Glutamatergic neuron (in vitro differentiated cells): ENCODE measurements at regions not wholly inside any gene's neighbourhood (a gene's known extent, or its start where the extent isn't known, plus 50 kb on each side); places are given as distances from the start of the nearest gene placed in this dataset.

Experiments
- DNase-seq: peaks from one replicate; pipeline ENCODE4 v3.0.0; 2022
- H3K27ac Mint-ChIP-seq: one replicate; pipeline ENCODE4 v1.8.0; 2020; ENCODE audit warnings: mild to moderate bottlenecking, mixed read lengths, inconsistent platforms; ENCODE audit not compliant: unreplicated experiment
- H3K27me3 Mint-ChIP-seq: one replicate; pipeline ENCODE4 v1.8.0; 2020; ENCODE audit warnings: mild to moderate bottlenecking, moderate library complexity, mixed read lengths, inconsistent platforms; ENCODE audit not compliant: unreplicated experiment
- H3K36me3 Mint-ChIP-seq: one replicate; pipeline ENCODE4 v1.8.0; 2020; ENCODE audit warnings: mild to moderate bottlenecking, mixed read lengths, inconsistent platforms; ENCODE audit not compliant: unreplicated experiment
- H3K4me1 Mint-ChIP-seq: one replicate; pipeline ENCODE4 v1.8.0; 2020; ENCODE audit warnings: mild to moderate bottlenecking, low read depth, mixed read lengths, inconsistent platforms; ENCODE audit not compliant: unreplicated experiment
- H3K4me3 Mint-ChIP-seq: one replicate; pipeline ENCODE4 v1.8.0; 2020; ENCODE audit warnings: mild to moderate bottlenecking, mixed read lengths, inconsistent platforms; ENCODE audit not compliant: unreplicated experiment
- H3K9me3 Mint-ChIP-seq: one replicate; pipeline ENCODE4 v1.8.0; 2020; ENCODE audit warnings: mild to moderate bottlenecking, moderate library complexity, mixed read lengths, inconsistent platforms; ENCODE audit not compliant: unreplicated experiment
- TF ChIP-seq, protein P1 (sequence below): fragments of 200-600 bp; sonication (generic); IDR thresholded peaks from one replicate; pipeline ENCODE4 v1.5.0; 2021; ENCODE audit not compliant: partially characterized antibody, unreplicated experiment

- no peak for DNase-seq
- Mint-ChIP-seq H3K27me3 (peaks cover 2% of the 10 kb centered on the region), H3K27ac (no peak overlapping the region), H3K4me1 (peaks cover 7% of the 10 kb centered on the region), H3K36me3 (no peaks in the 10 kb centered on the region), H3K9me3 (peaks cover 6% of the 10 kb centered on the region), H3K4me3 (no peak overlapping the region)
- TF ChIP-seq, protein P1, sequence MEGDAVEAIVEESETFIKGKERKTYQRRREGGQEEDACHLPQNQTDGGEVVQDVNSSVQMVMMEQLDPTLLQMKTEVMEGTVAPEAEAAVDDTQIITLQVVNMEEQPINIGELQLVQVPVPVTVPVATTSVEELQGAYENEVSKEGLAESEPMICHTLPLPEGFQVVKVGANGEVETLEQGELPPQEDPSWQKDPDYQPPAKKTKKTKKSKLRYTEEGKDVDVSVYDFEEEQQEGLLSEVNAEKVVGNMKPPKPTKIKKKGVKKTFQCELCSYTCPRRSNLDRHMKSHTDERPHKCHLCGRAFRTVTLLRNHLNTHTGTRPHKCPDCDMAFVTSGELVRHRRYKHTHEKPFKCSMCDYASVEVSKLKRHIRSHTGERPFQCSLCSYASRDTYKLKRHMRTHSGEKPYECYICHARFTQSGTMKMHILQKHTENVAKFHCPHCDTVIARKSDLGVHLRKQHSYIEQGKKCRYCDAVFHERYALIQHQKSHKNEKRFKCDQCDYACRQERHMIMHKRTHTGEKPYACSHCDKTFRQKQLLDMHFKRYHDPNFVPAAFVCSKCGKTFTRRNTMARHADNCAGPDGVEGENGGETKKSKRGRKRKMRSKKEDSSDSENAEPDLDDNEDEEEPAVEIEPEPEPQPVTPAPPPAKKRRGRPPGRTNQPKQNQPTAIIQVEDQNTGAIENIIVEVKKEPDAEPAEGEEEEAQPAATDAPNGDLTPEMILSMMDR = no peak
These were observed 381.0 kb upstream of the NBEA start for GRCh38 chr13:34561033-34561432.

- no peak for DNase-seq
- H3K9me3 Mint-ChIP-seq = peaks cover 1% of the 10 kb centered on the region
- no peak overlapping the region for H3K4me3 Mint-ChIP-seq
- peaks cover under 1% of the 10 kb centered on the region for H3K4me1 Mint-ChIP-seq
- H3K27me3 Mint-ChIP-seq = peaks cover 2% of the 10 kb centered on the region
- TF ChIP-seq, protein P1 = no peak
- no peaks in the 10 kb centered on the region for H3K36me3 Mint-ChIP-seq
- H3K27ac Mint-ChIP-seq = no peak overlapping the region
These were observed 374.5 kb upstream of the NBEA start for GRCh38 chr13:34567597-34567996.

GRCh38 chr13:34570698-34571353 is 371.2 kb upstream of the NBEA start:
- Mint-ChIP-seq H3K27ac (no peak overlapping the region), H3K4me3 (no peak overlapping the region), H3K9me3 (peaks cover 2% of the 10 kb centered on the region), H3K36me3 (no peaks in the 10 kb centered on the region), H3K4me1 (peaks cover 3% of the 10 kb centered on the region), H3K27me3 (no peaks in the 10 kb centered on the region)
- no peak for DNase-seq
- TF ChIP-seq, protein P1 = no peak

DNA sequence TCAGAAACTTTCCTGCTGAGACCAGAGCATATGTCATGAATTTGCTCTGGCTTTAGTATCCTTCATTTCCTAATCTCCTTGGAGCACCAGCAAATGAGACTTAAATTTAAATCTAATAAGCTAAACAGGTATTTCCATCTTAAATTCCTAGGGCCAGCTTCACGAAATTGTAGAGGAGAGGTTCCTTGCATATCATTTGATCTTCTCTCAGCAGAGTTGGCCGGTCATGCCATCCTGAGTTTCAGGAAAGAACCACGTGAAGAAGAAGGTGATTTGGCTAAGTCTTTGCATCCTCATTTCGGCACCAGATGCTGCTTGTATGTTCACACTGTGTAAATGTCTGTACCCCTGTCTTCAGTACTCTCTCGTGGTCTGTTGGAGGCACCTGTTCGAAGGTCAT is 370.4 kb upstream of the NBEA start:
- Mint-ChIP-seq H3K4me3 (no peak overlapping the region), H3K9me3 (peaks cover 2% of the 10 kb centered on the region), H3K36me3 (no peaks in the 10 kb centered on the region), H3K4me1 (peaks cover 3% of the 10 kb centered on the region), H3K27me3 (no peaks in the 10 kb centered on the region), H3K27ac (no peak overlapping the region)
- DNase-seq = no peak
- TF ChIP-seq, protein P1 = no peak

DNA sequence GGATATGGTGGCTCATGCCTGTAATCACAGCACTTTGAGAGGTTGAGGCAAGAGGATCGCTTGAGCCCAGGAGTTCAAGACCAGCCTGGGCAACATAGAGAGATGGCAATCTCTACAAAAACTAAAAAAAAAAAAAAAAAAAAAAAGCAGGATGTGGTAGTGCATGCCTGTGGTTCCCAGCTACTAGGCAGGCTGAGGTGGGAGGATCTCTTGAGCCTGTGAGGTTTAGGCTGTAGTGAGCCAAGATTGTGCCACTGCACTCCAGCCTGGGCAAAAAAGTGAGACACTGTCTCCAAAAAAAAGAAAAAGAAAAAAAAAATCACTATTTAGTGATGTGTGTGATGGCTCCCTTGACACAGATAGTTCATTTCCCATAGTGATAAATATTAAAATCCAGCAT is 365.0 kb upstream of the NBEA start:
- DNase-seq = no peak
- Mint-ChIP-seq H3K9me3 (peaks cover 2% of the 10 kb centered on the region), H3K27me3 (no peaks in the 10 kb centered on the region), H3K4me1 (peaks cover 3% of the 10 kb centered on the region), H3K4me3 (no peak overlapping the region), H3K27ac (no peak overlapping the region), H3K36me3 (no peaks in the 10 kb centered on the region)
- TF ChIP-seq, protein P1 = no peak
